Amniotic epithelial cell (primary cell): ENCODE measurements at regions not wholly inside any gene's neighbourhood (a gene's known extent, or its start where the extent isn't known, plus 50 kb on each side); places are given as distances from the start of the nearest gene placed in this dataset.
"Not testable (repeated sequence)": the region's sequence is repeated elsewhere in the genome, so short reads cannot be mapped to it uniquely, and the experiment has no call there.

ENCODE experiments used
- DNase-seq: peaks from one replicate; pipeline ENCODE4 v3.0.0-alpha.2; 2010; ENCODE audit warnings: low read depth

DNA sequence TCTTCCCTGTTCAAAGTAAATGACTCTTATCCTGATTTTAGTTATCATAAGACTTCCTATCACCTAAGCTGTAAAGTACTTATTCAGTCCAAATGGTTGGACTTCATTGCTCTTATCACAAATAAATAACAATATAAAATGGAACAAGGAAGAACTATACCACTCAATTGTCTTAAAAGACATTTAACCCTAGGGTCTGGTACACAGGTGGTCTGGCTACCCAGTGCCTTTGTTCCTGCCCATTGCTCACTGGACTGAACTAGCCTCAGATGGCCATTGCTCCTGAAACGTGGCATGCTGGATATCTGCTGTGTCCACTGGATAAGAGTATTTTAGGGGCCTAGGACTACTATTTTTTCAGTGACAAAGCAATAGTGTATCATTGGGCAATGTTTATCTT lies 574.3 kb upstream of the CA10 start:
- no peak for DNase-seq

GRCh38 chr17:52724578-52724977 lies 566.1 kb upstream of the CA10 start:
- DNase-seq: no peak

DNA sequence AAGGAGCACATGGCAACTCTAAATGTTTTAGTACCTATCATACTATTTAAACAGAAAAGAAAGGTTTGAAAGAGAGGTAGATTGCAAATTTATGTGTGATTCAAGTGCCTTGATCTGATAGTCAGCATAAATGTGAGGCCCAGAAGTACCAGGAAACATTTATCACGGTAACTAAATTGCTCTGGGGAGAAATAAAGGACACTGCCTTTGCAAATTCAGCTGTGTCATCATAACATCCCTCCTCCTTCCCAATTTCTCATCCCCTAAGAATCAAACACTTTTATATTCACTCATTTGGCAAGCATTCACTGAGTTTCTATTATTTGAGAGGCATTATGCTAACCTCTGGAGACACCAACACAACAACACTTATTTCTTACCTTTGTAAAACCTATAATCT lies 563.4 kb upstream of the CA10 start:
- DNase-seq: no peak

- DNase-seq: no peak
Observed at GRCh38 chr17:52710363-52710901, 551.9 kb upstream of the CA10 start.

DNA sequence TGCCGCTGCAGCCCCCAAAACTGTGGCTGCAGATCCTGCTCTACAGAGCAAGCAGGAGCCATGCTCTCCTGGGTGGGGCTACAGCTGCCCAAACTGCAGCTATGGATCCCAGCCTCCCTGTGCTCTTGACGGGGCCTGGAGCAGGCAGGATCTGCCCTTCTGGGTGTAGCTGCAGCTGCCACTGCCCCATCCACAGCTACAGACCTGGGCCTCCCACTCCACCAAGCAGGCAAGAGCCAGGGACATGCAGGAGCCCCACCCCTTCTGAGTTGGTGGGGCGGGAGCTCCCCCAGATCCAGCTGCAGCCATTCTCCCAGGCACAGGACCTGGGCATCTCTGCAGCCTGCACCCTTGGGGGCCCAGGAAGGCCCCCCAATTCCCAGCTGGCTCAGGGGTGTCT lies 551.2 kb upstream of the CA10 start:
- DNase-seq: no peak

- DNase-seq: no peak
Observed at GRCh38 chr17:52696362-52696761, 537.8 kb upstream of the CA10 start.

GRCh38 chr17:52686140-52686539 lies 527.6 kb upstream of the CA10 start:
- no peak for DNase-seq

DNA sequence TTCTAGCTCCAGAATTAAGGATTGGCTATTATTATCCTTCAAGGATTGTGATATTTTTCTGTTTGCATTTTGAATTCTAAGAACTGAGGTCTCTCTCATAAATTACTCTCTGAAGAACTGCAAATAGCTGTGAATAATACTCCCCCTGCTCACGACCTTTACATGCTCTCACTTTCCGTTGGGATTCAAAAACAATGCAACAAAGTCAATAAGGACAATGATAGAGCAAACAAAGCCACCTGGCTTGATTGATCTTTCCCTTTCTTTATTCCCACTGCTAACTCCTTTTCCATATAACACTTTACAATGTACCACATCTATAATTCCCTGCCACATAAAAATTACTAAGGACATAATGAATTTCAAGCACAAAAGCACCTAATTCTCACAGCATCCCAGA lies 523.0 kb upstream of the CA10 start:
- DNase-seq: no peak

- no peak for DNase-seq
Observed at GRCh38 chr17:52678211-52678610, 519.7 kb upstream of the CA10 start.

- no peak for DNase-seq
Observed at GRCh38 chr17:52674686-52675085, 516.2 kb upstream of the CA10 start.

- no peak for DNase-seq
Observed at GRCh38 chr17:52673791-52674190, 515.3 kb upstream of the CA10 start.

GRCh38 chr17:52666264-52666663 lies 507.8 kb upstream of the CA10 start:
- no peak for DNase-seq

GRCh38 chr17:52660692-52661091 lies 502.2 kb upstream of the CA10 start:
- DNase-seq: no peak

DNA sequence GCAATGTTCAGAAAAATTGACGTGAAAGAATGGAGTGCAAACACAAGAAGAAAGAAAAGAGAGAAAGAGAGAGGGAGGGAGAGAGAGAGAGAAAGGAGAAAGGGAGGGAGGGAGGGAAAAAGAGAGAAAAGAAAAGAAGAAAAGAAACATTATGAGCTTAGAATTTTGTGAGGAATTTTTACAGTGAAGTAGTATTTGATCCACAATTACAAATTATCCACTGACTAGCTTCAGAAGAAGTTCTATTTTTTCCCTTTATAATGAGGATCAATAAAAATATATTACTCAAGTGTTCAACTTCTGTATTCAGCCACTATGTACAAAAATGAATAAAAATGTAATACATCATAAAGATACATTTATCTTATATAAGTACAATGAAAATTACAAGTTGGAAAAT lies 494.5 kb upstream of the CA10 start:
- DNase-seq: no peak

DNA sequence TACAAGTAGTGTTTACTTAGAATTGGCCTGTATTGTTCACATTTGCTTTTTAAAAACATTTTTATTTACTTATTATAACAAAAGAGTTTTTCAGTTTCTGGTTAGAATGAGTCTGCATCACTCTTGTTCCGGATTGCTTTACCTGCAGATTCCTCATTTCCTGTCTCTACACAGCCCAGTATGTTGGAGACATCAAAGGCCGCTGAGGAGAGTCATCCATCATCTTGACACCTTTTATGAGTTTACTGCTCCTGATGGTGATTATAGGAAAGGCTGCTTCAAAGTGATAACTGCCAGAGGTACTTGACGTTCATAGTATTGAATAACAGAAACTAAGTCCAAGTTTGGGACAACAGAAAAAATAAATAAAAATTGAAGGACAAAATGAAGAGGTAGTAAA lies 490.5 kb upstream of the CA10 start:
- DNase-seq: no peak

DNA sequence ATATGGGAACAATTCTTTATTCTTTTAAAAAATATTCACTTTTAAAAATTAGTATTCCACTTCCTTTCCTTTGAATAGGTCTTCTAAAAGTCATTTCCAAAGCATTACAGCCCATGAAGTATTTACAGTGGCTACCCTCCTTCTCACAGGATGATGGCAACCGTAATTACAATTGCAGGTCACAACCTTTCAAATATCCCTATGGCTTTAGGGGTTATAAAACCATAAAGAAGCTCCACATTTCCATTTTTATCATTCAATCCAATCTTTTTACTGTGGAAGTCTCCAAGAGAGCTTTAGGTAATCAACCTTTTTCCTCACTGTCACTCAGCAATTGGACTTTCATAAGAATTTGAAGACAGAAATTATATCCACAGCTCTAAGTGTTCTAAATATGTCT lies 488.9 kb upstream of the CA10 start:
- no peak for DNase-seq

- DNase-seq: no peak
Observed at GRCh38 chr17:52636443-52636842, 477.9 kb upstream of the CA10 start.

- no peak for DNase-seq
Observed at GRCh38 chr17:52606590-52606989, 448.1 kb upstream of the CA10 start.

GRCh38 chr17:52606098-52606497 lies 447.6 kb upstream of the CA10 start:
- no peak for DNase-seq

DNA sequence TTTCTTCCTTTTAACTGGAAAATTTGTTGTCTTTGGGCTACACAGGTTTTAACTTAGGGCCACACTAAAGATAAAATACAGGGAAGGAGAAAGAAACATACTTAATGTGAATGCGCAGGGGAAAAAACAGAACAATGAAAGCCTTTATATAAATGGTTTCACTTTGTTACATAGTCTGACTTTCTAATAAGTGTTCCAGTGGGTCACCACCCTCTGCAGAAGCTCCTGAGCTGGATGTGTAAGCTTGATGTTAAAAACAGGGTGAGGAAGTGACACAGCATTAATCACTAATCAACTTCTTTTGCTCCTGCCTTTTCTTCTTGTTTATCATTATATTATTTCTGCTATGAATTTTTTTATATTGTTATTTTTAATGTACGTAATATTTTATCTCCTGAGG lies 445.6 kb upstream of the CA10 start:
- DNase-seq: no peak

- not testable (repeated sequence) for DNase-seq
Observed at GRCh38 chr17:52597452-52598215, 439.1 kb upstream of the CA10 start.

- DNase-seq: no peak
Observed at GRCh38 chr17:52594516-52594915, 436.0 kb upstream of the CA10 start.

GRCh38 chr17:52546990-52547389 lies 388.5 kb upstream of the CA10 start:
- no peak for DNase-seq

DNA sequence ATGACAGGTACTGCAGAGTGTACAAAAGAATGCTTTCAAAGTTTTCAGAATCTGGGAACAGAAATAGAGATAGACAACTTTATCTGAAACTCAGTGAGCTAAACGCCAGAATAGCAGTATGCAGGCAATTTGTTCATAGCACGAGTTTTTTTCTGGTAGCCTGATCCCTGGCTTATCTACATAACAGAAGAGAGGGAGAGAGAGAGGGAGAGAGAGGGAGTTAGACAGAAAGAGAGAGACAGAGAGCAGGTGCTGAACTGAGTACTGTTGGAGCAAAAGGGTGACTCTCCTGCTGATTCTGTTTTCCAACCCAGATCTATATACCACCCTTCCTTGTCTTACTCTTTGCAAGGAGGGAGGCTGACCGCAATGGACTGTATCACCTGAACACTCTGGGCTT lies 388.0 kb upstream of the CA10 start:
- no peak for DNase-seq
